Keratinocyte (primary cell): ENCODE measurements at regions not wholly inside any gene's neighbourhood (a gene's known extent, or its start where the extent isn't known, plus 50 kb on each side); places are given as distances from the start of the nearest gene placed in this dataset.

ENCODE experiments used
- CTCF ChIP-seq, 3 experiments: IDR thresholded peaks in 1 of 3; conservative IDR thresholded peaks in 1 of 3; optimal IDR thresholded peaks in 1 of 3; 2 replicates in 2 of 3; 3 replicates in 1 of 3; pipeline versions ENCODE3 to v1.5.1; 2011; ENCODE audit warnings: low read length in 3 of 3, mild to moderate bottlenecking in 3 of 3, moderate library complexity in 2 of 3, control low read depth in 1 of 3, inconsistent platforms in 1 of 3; ENCODE audit not compliant: insufficient read depth in 2 of 3; ENCODE audit errors: extremely low read depth in 1 of 3
- EZH2 ChIP-seq: IDR thresholded peaks from one replicate; pipeline ENCODE4 v1.6.1; 2012; ENCODE audit warnings: inconsistent platforms, mild to moderate bottlenecking, low read length, moderate library complexity

GRCh38 chr20:53716395-53716794 is 122.8 kb upstream of the ZNF217 start:
- no peak for TF ChIP-seq CTCF (optimal IDR thresholded peaks at IDR 0.05 in 1 of 3, IDR thresholded peaks at IDR 0.05 in 1 of 3, conservative IDR thresholded peaks at IDR 0.05 in 1 of 3; ENCODE audit: extremely low read depth in 1 of 3, insufficient read depth in 2 of 3, low read length in 3 of 3)
- TF ChIP-seq EZH2, result no peak
